RCC 7860 (cell line): ENCODE measurements at regions not wholly inside any gene's neighbourhood (a gene's known extent, or its start where the extent isn't known, plus 50 kb on each side); places are given as distances from the start of the nearest gene placed in this dataset.

Experiments used
- DNase-seq: peaks from one replicate; pipeline ENCODE4 v3.0.0-alpha.2; 2015; ENCODE audit warnings: low spot score
- FAIRE-seq: peaks from 2 replicates; lab custom pipeline; 2012; peaks lifted over from hg19 to GRCh38; lab: Jason Lieb, UNC

- FAIRE-seq (no peak), DNase-seq (no peak)
These were observed 104.0 kb upstream of the CCL2 start for GRCh38 chr17:34151102-34151501.

GRCh38 chr17:34153991-34154390, 101.1 kb upstream of the CCL2 start:
- FAIRE-seq = no peak
- no peak for DNase-seq

DNA sequence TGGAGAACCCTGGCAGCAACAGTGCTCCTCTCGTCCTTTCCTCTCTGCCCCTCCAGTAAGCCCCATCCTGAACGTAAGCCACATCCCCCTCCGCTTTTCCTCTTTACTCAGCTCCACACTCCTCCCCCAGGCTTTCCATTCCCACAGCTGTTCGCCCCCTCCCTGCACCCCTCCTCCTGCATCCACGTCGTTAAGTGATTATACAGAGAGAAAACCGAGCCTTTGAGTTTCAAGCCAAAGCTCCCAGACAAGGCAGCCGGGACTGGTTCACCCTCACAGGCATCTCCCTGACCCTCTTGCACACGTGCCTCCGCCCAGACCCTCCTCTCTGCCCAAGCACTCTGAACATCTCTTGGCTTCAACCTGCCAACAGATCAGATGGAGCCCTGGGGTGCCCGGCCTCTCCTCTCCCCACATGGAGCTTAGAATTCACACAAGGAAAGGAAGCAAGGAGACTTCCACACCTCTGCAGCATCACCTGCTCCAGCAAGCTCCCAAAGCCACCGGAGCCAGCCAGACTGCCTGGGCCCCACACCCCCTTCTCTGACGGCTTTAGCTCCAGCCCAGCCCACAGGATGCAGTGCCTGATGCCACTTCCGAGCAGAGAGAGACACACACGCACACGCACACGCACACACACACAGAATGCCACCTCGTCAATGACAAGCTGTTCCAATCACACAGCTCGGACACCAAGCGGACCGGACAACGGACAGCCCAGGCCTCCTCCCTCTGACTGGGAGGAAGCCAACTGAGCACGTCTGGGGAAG, 99.9 kb upstream of the CCL2 start:
- no peak for DNase-seq
- FAIRE-seq = no peak

DNA sequence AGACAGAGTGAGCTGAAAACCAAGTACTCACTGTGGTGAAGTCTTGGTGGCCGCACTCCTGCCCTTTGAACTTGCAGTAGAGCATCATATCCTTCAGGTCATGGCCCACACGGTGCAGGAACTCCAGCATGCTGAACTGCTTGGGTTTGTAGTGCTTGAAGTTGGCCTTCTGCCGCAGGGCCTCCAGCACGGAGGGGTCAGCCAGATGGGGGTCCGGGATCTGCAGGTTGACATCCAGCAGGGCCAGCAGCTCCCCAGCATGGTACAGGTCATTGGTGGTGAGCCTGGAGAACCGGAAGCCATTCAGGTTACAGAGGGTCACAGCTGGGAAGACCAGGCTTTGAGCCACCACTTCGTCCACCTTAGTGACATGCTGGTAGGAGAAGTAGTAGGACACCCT, 99.1 kb upstream of the CCL2 start:
- FAIRE-seq = no peak
- no peak for DNase-seq

GRCh38 chr17:34156401-34156740, 98.7 kb upstream of the CCL2 start:
- FAIRE-seq (no peak), DNase-seq (no peak)

DNA sequence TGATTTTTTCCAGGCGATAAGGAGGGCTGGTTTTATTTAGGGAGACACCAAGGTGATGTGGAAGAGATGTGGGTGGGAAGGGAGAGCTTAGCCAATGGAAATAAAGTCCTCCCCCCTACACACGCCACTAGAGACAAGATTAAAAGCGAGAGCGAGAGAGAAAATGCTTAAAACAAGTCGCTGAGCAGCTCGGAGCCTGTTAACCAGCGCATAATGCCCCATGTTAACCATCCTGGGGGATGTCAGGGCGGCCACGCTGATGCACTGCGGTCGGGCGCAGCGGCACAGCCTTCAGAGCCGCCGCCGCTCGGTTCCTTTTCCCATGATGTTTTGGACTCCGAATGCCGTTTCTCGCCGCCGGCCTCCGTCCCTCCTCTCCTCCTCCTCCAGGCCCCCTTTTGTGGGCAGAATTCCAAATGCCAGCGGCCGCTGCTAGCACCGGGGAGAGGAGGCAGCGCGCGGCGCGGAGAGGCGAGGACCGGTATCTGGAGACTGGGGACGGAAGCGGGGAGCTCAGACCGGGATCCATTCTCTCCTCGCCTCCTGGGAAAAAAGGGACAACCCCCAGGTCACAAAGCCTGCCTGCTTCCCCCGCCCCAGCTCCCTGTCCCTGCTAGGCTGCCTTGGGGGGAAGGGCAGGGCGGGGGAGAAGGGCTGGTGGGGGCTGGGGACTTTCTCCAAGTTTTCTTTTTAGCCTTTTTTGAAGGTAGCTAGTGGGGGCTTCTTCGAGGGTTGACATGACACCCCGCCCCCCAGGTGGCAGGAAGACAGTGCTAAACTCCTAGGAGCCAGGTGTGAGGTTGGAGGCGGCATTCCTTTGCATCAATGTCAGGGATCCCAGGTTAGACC, 98.1 kb upstream of the CCL2 start:
- FAIRE-seq (no peak), DNase-seq (no peak)

GRCh38 chr17:34161690-34162089, 93.4 kb upstream of the CCL2 start:
- DNase-seq (no peak), FAIRE-seq (no peak)

DNA sequence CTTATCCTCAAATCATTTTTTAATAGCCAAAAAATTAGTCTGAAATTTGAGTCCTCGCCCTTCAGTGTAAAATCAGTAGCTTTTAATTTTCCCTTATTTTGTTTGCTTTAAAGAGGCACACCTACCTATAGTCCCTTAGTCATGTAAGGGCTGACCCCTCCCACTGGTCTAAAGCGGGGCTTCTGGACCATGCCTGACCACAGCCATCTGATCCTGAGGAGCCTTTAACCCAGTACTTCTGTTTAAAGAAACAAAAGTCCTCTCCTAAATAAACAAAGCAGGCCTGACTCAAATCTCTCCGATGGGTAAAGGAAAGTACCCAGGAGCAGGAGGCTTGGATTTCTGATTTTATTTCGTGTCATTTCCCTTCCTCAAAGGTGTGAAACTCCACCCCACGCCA, 92.0 kb upstream of the CCL2 start:
- no peak for FAIRE-seq
- no peak for DNase-seq

DNA sequence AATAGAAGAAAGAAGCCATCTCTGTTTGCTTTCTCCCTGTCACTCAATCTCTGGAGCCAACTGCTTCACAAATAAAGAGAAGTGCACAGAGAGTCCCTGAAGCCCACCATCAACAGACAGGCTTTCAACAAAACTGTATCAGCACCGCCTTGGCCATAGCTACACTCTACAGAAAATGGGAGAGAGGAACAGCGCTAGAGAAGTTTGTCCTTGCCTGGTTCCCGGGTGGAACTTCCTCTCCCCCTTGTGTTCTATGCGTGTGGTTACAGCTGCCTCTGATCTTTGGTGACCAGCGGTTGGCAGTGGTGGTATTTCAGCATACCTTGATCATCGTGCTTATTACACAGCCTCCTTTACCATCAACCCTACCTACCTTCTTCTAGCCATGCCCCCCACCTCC, 91.4 kb upstream of the CCL2 start:
- no peak for DNase-seq
- no peak for FAIRE-seq

DNA sequence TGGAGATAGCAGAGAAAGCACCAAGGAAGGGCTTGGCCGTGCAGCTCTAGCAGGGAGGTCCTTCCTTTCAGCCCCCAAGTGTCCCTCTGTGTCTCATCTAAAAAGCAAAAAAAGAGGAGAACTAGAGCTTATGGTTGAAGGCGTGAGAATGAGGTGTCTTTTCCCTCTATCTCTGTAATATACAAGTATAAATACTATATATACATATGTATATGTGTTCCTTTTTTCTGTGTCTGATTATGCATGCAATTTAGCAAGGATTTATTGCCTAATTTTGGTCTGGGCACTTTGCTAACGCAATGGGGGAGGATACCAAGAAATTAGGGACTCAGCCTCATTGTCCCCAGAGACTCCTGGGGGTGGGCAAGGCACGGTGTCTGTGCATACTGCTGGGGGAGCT, 90.2 kb upstream of the CCL2 start:
- no peak for FAIRE-seq
- DNase-seq = no peak

- DNase-seq = no peak
- no peak for FAIRE-seq
These were observed 88.7 kb upstream of the CCL2 start for GRCh38 chr17:34166352-34166751.

- DNase-seq = no peak
- no peak for FAIRE-seq
These were observed 87.7 kb upstream of the CCL2 start for GRCh38 chr17:34167354-34167753.

GRCh38 chr17:34168989-34169388, 86.1 kb upstream of the CCL2 start:
- DNase-seq (no peak), FAIRE-seq (no peak)

GRCh38 chr17:34169496-34169895, 85.6 kb upstream of the CCL2 start:
- DNase-seq (no peak), FAIRE-seq (no peak)

GRCh38 chr17:34171245-34171818, 83.8 kb upstream of the CCL2 start:
- peak; percentile 50 for DNase-seq
- FAIRE-seq = peak; percentile 38

- no peak for DNase-seq
- FAIRE-seq = no peak
These were observed 82.6 kb upstream of the CCL2 start for GRCh38 chr17:34172390-34172918.

DNA sequence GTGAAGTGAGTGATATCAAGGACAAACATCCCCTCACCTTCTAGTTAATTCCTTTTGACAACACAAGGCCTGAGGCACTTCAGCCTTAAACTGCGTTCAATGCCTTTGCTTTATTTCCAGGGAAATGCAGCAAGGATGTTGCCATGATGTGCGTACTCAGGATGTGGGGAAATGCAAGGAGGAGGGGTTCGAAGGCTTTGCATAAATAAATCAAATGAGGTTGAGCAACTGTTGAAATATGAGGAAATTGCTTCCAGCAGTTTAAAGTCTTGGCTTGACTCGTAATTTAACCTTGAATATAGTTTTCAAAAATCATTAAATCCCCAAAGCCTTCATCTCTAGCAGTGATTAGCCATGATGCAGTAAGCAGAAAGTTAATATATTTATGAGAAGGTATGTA, 81.8 kb upstream of the CCL2 start:
- DNase-seq = no peak
- no peak for FAIRE-seq

GRCh38 chr17:34174496-34174895, 80.6 kb upstream of the CCL2 start:
- FAIRE-seq (no peak), DNase-seq (no peak)

GRCh38 chr17:34176440-34176839, 78.6 kb upstream of the CCL2 start:
- FAIRE-seq = no peak
- no peak for DNase-seq

GRCh38 chr17:34177642-34178041, 77.4 kb upstream of the CCL2 start:
- no peak for FAIRE-seq
- DNase-seq = no peak

DNA sequence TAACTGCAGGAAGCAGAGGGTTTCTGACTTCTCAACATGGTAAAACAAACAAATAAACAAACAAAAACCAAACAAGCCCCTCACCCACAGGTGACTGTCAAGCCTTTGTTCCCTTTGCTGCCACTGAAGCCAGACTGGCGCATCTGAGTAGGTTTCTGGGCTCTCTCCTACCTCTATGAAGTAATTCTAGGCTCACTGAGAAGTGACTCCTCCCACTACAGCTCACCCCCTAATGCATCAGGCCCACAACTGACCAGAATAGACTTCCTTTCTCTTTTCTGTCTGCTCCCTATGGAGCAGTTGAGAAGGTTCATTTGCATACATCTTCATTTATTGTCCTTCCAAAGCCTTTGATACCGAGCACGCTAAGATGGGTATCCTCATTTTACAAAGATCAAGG, 77.0 kb upstream of the CCL2 start:
- FAIRE-seq = no peak
- no peak for DNase-seq
